ENCODE measurements at regions not wholly inside any gene's neighbourhood (a gene's known extent, or its start where the extent isn't known, plus 50 kb on each side); places are given as distances from the start of the nearest gene placed in this dataset.

DNA sequence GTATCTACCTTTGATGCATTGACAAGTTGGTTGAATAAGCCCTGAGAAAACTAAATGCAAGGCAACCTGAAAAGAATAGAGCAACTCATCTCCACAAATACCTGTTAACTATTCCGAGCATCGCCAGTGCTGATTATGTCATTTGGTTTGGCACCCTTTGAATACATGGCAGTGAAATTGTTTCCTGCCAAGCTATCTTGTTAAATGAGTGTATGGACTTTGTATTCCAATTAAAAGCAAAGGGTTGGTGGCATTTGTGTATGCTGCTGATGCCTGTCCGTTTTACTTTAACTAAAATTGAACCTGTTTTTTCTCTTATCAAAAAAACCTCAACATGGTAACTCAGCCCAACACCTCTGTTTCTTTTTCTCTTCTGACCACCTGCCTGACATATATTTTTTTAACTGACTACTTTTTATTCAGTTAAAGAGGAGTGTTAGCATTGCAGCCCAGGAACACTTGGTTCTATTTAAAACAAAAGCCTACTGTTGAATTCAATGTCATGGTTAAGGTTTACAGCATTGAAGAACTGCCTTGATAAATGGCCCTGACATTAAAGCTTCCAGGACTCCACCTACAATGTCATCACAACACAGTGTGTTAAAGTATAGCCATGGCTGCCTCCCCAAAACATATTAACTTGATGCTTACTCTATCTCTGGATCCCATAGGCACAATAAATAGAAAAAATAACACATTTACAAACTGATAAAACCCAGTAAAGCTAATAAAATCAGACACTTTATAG lies 838.3 kb upstream of the NOVA1 start:
- TF ChIP-seq, protein P1, sequence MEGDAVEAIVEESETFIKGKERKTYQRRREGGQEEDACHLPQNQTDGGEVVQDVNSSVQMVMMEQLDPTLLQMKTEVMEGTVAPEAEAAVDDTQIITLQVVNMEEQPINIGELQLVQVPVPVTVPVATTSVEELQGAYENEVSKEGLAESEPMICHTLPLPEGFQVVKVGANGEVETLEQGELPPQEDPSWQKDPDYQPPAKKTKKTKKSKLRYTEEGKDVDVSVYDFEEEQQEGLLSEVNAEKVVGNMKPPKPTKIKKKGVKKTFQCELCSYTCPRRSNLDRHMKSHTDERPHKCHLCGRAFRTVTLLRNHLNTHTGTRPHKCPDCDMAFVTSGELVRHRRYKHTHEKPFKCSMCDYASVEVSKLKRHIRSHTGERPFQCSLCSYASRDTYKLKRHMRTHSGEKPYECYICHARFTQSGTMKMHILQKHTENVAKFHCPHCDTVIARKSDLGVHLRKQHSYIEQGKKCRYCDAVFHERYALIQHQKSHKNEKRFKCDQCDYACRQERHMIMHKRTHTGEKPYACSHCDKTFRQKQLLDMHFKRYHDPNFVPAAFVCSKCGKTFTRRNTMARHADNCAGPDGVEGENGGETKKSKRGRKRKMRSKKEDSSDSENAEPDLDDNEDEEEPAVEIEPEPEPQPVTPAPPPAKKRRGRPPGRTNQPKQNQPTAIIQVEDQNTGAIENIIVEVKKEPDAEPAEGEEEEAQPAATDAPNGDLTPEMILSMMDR (IDR thresholded peaks at IDR 0.05) = no peak
- no peak for TF ChIP-seq EZH2 (IDR thresholded peaks at IDR 0.05; ENCODE audit: borderline replicate concordance, insufficient read depth, low read depth, low read length, poor library complexity, severe bottlenecking)
